ENCODE measurements at regions not wholly inside any gene's neighbourhood (a gene's known extent, or its start where the extent isn't known, plus 50 kb on each side); places are given as distances from the start of the nearest gene placed in this dataset.
"Not testable (repeated sequence)": the region's sequence is repeated elsewhere in the genome, so short reads cannot be mapped to it uniquely, and the experiment has no call there.

DNA sequence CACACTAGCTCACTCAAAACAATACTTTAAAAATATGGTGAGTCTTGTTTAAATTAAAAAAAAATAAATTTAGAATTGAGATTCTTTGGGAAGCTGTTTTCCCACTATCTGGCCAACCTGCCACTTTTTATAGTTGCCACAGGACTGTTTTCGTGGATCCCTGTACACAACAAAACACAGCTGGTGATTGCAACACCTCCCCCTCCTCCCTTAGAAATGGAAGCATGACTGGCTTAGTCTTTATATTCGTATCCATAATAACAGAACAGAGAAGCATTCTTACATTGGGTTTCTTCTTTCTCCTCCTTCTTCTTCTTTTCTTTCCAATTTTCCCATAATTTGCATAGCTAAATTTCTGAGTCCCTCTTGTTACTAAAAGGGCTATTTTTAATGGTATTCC, 79.5 kb upstream of the GJB6 start:
- TF ChIP-seq, protein P1, sequence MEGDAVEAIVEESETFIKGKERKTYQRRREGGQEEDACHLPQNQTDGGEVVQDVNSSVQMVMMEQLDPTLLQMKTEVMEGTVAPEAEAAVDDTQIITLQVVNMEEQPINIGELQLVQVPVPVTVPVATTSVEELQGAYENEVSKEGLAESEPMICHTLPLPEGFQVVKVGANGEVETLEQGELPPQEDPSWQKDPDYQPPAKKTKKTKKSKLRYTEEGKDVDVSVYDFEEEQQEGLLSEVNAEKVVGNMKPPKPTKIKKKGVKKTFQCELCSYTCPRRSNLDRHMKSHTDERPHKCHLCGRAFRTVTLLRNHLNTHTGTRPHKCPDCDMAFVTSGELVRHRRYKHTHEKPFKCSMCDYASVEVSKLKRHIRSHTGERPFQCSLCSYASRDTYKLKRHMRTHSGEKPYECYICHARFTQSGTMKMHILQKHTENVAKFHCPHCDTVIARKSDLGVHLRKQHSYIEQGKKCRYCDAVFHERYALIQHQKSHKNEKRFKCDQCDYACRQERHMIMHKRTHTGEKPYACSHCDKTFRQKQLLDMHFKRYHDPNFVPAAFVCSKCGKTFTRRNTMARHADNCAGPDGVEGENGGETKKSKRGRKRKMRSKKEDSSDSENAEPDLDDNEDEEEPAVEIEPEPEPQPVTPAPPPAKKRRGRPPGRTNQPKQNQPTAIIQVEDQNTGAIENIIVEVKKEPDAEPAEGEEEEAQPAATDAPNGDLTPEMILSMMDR (IDR thresholded peaks at IDR 0.05; ENCODE audit: low read depth, low read length) = no peak
- H3K9me3 ChIP-seq (ENCODE audit: severe bottlenecking) = peaks cover 4% of the 10 kb centered on the region
- H3K36me3 ChIP-seq = no peaks in the 10 kb centered on the region
- H3K27me3 ChIP-seq (ENCODE audit: insufficient read depth, low read depth, severe bottlenecking) = peaks cover 88% of the 10 kb centered on the region
- DNase-seq = no peak
- H3K4me3 ChIP-seq (ENCODE audit: low read depth, low read length) = no peak overlapping the region
- no peak overlapping the region for H3K27ac ChIP-seq

DNA sequence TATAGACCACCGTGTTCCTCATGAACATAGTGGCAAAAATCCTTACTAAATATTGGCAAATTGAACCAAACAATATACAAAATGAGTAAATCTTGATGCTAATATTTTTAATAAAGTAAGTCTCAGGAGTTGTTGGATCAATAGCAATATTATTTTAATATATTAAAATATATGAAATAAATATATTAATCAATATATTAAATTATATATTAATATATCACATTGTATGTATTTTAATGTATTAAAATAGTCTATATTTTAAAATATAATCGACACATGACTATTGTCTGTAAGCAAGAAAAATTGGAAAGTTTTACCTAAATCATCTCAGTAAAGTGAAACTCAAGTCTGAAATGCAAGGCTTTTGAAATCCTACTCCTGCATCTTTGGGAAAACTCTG, 78.9 kb upstream of the GJB6 start:
- Histone ChIP-seq H3K4me3 (ENCODE audit: low read depth, low read length) (no peak overlapping the region), H3K9me3 (ENCODE audit: severe bottlenecking) (peaks cover 4% of the 10 kb centered on the region), H3K27me3 (ENCODE audit: insufficient read depth, low read depth, severe bottlenecking) (peaks cover 88% of the 10 kb centered on the region), H3K36me3 (no peaks in the 10 kb centered on the region), H3K27ac (no peak overlapping the region)
- no peak for DNase-seq
- TF ChIP-seq, protein P1 (IDR thresholded peaks at IDR 0.05; ENCODE audit: low read depth, low read length) = no peak

DNA sequence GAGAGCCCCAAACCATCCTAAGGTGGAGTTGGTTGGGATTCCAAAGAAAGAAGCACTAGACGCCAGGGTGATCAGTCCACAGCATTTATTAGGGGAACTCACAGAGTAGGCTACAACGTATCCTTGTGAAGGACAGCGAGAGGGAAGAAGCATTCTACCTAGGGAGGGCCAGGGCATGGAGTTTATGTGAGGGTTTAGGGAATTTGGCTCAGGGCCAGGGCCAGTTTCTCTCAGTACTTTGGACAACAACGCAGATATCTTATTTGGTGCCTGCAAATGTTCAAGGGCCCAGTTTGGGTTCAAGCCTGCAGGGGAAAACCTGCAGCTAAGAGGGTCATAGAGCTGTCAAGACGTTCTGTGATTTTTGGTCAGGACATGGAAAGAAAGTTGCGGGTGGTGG, 73.9 kb upstream of the GJB6 start:
- no peaks in the 10 kb centered on the region for H3K36me3 ChIP-seq
- peaks cover 93% of the 10 kb centered on the region for H3K27me3 ChIP-seq (ENCODE audit: insufficient read depth, low read depth, severe bottlenecking)
- no peak overlapping the region for H3K4me3 ChIP-seq (ENCODE audit: low read depth, low read length)
- no peak overlapping the region for H3K27ac ChIP-seq
- no peak for DNase-seq
- peaks cover 4% of the 10 kb centered on the region for H3K9me3 ChIP-seq (ENCODE audit: severe bottlenecking)
- TF ChIP-seq, protein P1 (IDR thresholded peaks at IDR 0.05; ENCODE audit: low read depth, low read length) = no peak

DNA sequence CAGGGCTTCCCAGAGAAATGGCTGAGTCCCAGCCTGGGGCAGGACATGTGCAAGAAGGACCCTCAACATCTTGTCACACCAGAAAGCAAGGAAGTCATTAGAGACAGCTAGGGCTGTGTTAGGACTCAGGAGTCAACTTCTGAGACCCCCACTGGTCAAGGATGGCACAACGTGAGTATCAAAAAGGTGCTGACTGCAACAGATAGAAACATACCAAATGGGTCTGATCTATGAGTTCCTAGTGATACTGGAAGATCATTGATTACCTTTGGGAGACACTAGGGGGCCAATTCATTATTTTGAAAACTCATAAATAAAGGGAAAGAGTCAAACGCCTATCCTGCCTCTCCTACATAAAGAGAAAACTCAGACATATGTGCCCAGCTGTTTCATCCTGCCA, 73.5 kb upstream of the GJB6 start:
- Histone ChIP-seq H3K4me3 (ENCODE audit: low read depth, low read length) (no peak overlapping the region), H3K27me3 (ENCODE audit: insufficient read depth, low read depth, severe bottlenecking) (peaks cover 97% of the 10 kb centered on the region), H3K27ac (no peak overlapping the region), H3K36me3 (no peaks in the 10 kb centered on the region), H3K9me3 (ENCODE audit: severe bottlenecking) (peaks cover 4% of the 10 kb centered on the region)
- TF ChIP-seq, protein P1 (IDR thresholded peaks at IDR 0.05; ENCODE audit: low read depth, low read length) = no peak
- DNase-seq = no peak

DNA sequence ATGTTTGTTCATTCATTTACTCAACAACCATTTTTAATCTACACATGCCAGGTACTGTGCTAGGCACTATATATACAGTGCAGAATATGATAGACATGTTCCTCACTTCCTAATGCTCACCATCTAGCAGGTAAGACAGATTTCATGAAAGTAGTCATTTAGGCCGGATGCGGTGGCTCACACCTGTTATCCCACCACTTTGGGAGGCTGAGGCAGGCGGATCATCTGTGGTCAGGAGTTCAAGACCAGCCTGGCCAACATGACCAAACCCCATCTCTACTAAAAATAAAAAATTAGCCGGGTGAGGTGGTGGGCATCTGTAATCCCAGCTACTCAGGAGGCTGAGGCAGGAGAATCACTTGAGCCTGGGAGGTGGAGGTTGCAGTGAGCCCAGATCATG, 71.9 kb upstream of the GJB6 start:
- not testable (repeated sequence) for DNase-seq; H3K4me3 ChIP-seq (ENCODE audit: low read depth, low read length); H3K27ac ChIP-seq; H3K9me3 ChIP-seq (ENCODE audit: severe bottlenecking); H3K36me3 ChIP-seq
- peaks cover 97% of the 10 kb centered on the region for H3K27me3 ChIP-seq (ENCODE audit: insufficient read depth, low read depth, severe bottlenecking)

DNA sequence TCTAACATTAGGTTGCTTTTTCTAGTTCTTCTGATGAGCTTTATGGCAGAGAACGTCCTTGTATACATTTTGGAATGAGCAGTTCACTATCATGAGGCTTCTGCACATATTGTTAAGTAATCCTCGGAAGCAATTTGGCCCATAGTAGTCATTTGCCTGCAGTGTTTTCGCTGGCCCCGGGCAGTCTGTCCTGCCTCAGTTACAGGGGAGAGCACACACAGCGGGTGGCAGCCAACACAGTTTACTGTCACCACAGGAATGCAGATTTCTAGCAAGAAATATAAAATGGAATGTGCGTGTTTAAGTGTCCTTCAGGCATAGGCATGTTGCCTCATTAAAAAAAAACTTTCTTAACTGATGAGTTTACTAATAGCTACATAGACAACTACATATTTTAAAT, 71.5 kb upstream of the GJB6 start:
- Histone ChIP-seq H3K36me3 (no peaks in the 10 kb centered on the region), H3K9me3 (ENCODE audit: severe bottlenecking) (peaks cover 4% of the 10 kb centered on the region), H3K27me3 (ENCODE audit: insufficient read depth, low read depth, severe bottlenecking) (peaks cover 95% of the 10 kb centered on the region), H3K27ac (no peak overlapping the region), H3K4me3 (ENCODE audit: low read depth, low read length) (no peak overlapping the region)
- no peak for DNase-seq
- TF ChIP-seq, protein P1 (IDR thresholded peaks at IDR 0.05; ENCODE audit: low read depth, low read length) = no peak

Measured in WERI-Rb-1 (cell line).